HG02623 (cell line): ENCODE measurements at regions not wholly inside any gene's neighbourhood (a gene's known extent, or its start where the extent isn't known, plus 50 kb on each side); places are given as distances from the start of the nearest gene placed in this dataset.

Experiments
- ATAC-seq: cut with Tn5 transposase; IDR thresholded peaks from one replicate; pipeline ENCODE4 v1.9.1; 2021; ENCODE audit warnings: moderate library complexity; ENCODE audit not compliant: unreplicated experiment

DNA sequence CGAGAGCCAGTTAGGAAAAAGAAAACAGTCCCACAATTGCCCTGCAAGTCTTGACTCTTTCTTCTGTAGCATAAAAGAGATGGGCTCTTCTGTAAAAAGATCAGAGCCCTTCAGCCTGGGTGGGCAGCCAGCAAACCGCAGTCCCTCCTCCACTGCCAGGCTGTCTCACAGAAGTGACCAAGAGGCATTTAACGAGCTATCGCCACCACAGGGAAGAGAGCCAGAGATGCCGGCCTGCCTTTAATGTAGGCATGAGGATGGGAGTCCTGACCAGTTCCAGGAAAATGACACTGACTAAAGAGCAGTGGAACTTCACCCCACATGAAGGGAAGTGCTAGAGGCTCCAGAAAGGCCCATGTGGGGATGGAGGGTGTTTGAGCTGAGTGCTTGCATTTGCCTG, 264.6 kb downstream of the NDUFS4 start:
- ATAC-seq: no peak

- ATAC-seq: no peak
Observed at GRCh38 chr5:53825926-53826325, 265.5 kb downstream of the NDUFS4 start.

GRCh38 chr5:53826504-53826903, 266.1 kb downstream of the NDUFS4 start:
- no peak for ATAC-seq

- ATAC-seq: no peak
Observed at GRCh38 chr5:53827211-53827651, 266.8 kb downstream of the NDUFS4 start.

GRCh38 chr5:53831496-53831895, 271.1 kb downstream of the NDUFS4 start:
- no peak for ATAC-seq
